IgD-negative memory B cell (primary cell): ENCODE measurements at regions not wholly inside any gene's neighbourhood (a gene's known extent, or its start where the extent isn't known, plus 50 kb on each side); places are given as distances from the start of the nearest gene placed in this dataset.

Experiments
- H3K27ac Mint-ChIP-seq, 3 donors: one replicate each; pipeline ENCODE4 v1.8.0; 2020 to 2022; ENCODE audit warnings: mild to moderate bottlenecking in 3 of 3, mixed read lengths in 3 of 3, moderate library complexity in 1 of 3
- H3K27me3 Mint-ChIP-seq: one replicate; pipeline ENCODE4 v1.8.0; 2021; ENCODE audit warnings: mixed read lengths
- H3K36me3 Mint-ChIP-seq: one replicate; pipeline ENCODE4 v1.8.0; 2020; ENCODE audit warnings: mild to moderate bottlenecking, mixed read lengths
- H3K4me1 Mint-ChIP-seq, 3 donors: one replicate each; pipeline ENCODE4 v1.8.0; 2020 to 2022; ENCODE audit warnings: mixed read lengths in 3 of 3, mild to moderate bottlenecking in 1 of 3
- H3K4me3 Mint-ChIP-seq, 4 donors: one replicate each; pipeline ENCODE4 v1.8.0; 2020 to 2022; ENCODE audit warnings: mild to moderate bottlenecking in 4 of 4, mixed read lengths in 4 of 4, moderate library complexity in 3 of 4
- H3K9me3 Mint-ChIP-seq, 3 donors: one replicate each; pipeline ENCODE4 v1.8.0; 2020 to 2021; ENCODE audit warnings: mixed read lengths in 3 of 3, mild to moderate bottlenecking in 1 of 3

- peaks cover 0 to 2% (median 0%) of the 10 kb centered on the region in 3 donors for H3K4me1 Mint-ChIP-seq
- no peak overlapping the region for H3K4me3 Mint-ChIP-seq
- H3K27me3 Mint-ChIP-seq: no peaks in the 10 kb centered on the region
- peaks cover 0 to 7% (median 3%) of the 10 kb centered on the region in 3 donors for H3K9me3 Mint-ChIP-seq
- H3K27ac Mint-ChIP-seq: no peak overlapping the region
- peaks cover 4% of the 10 kb centered on the region for H3K36me3 Mint-ChIP-seq
These were observed 166.1 kb upstream of the SERP2 start for GRCh38 chr13:44207476-44207875.

GRCh38 chr13:44210525-44210924 is 163.1 kb upstream of the SERP2 start:
- peaks cover 4% of the 10 kb centered on the region for H3K36me3 Mint-ChIP-seq
- peaks cover 0 to 7% (median 3%) of the 10 kb centered on the region in 3 donors for H3K9me3 Mint-ChIP-seq
- no peaks in the 10 kb centered on the region for H3K4me1 Mint-ChIP-seq
- H3K4me3 Mint-ChIP-seq: no peak overlapping the region
- H3K27me3 Mint-ChIP-seq: no peaks in the 10 kb centered on the region
- peak overlapping the region in 1 of 3 donors; percentile 17 for H3K27ac Mint-ChIP-seq

GRCh38 chr13:44211286-44211685 is 162.3 kb upstream of the SERP2 start:
- Mint-ChIP-seq H3K4me3 (no peak overlapping the region), H3K27me3 (no peaks in the 10 kb centered on the region), H3K27ac (no peak overlapping the region), H3K4me1 (no peaks in the 10 kb centered on the region), H3K9me3 (peaks cover 0 to 7% (median 2%) of the 10 kb centered on the region in 3 donors), H3K36me3 (peaks cover 4% of the 10 kb centered on the region)

- no peak overlapping the region for H3K27ac Mint-ChIP-seq
- no peaks in the 10 kb centered on the region for H3K27me3 Mint-ChIP-seq
- peaks cover 0 to 7% (median 2%) of the 10 kb centered on the region in 3 donors for H3K9me3 Mint-ChIP-seq
- no peak overlapping the region for H3K4me3 Mint-ChIP-seq
- no peaks in the 10 kb centered on the region for H3K4me1 Mint-ChIP-seq
- H3K36me3 Mint-ChIP-seq: peaks cover 4% of the 10 kb centered on the region
These were observed 161.8 kb upstream of the SERP2 start for GRCh38 chr13:44211704-44212346.

GRCh38 chr13:44212633-44213396 is 160.8 kb upstream of the SERP2 start:
- H3K4me3 Mint-ChIP-seq: no peak overlapping the region
- no peak overlapping the region for H3K27ac Mint-ChIP-seq
- H3K36me3 Mint-ChIP-seq: peaks cover 4% of the 10 kb centered on the region
- H3K27me3 Mint-ChIP-seq: no peaks in the 10 kb centered on the region
- H3K4me1 Mint-ChIP-seq: no peaks in the 10 kb centered on the region
- peaks cover 0 to 3% (median 2%) of the 10 kb centered on the region in 3 donors for H3K9me3 Mint-ChIP-seq

GRCh38 chr13:44218501-44219240 is 155.0 kb upstream of the SERP2 start:
- Mint-ChIP-seq H3K9me3 (peaks cover 0 to 2% (median 0%) of the 10 kb centered on the region in 3 donors), H3K36me3 (no peaks in the 10 kb centered on the region), H3K4me3 (no peak overlapping the region), H3K4me1 (no peaks in the 10 kb centered on the region), H3K27me3 (peaks cover 1% of the 10 kb centered on the region), H3K27ac (no peak overlapping the region)

GRCh38 chr13:44219577-44220548 is 153.8 kb upstream of the SERP2 start:
- H3K4me1 Mint-ChIP-seq: no peaks in the 10 kb centered on the region
- H3K36me3 Mint-ChIP-seq: no peaks in the 10 kb centered on the region
- peaks cover 1% of the 10 kb centered on the region for H3K27me3 Mint-ChIP-seq
- no peak overlapping the region for H3K4me3 Mint-ChIP-seq
- peak overlapping the region in 1 of 3 donors; percentile 60 for H3K27ac Mint-ChIP-seq
- H3K9me3 Mint-ChIP-seq: peaks cover 0 to 2% (median 0%) of the 10 kb centered on the region in 3 donors

- Mint-ChIP-seq H3K36me3 (peaks cover 2% of the 10 kb centered on the region), H3K4me1 (no peaks in the 10 kb centered on the region), H3K9me3 (peaks cover 0 to 2% (median 0%) of the 10 kb centered on the region in 3 donors), H3K4me3 (no peak overlapping the region), H3K27ac (peak overlapping the region in 1 of 3 donors; percentile 60), H3K27me3 (peaks cover 1% of the 10 kb centered on the region)
These were observed 152.7 kb upstream of the SERP2 start for GRCh38 chr13:44220948-44221347.

- Mint-ChIP-seq H3K27ac (no peak overlapping the region), H3K4me3 (no peak overlapping the region), H3K27me3 (peaks cover 1% of the 10 kb centered on the region), H3K36me3 (peaks cover 2% of the 10 kb centered on the region), H3K4me1 (no peaks in the 10 kb centered on the region), H3K9me3 (no peaks in the 10 kb centered on the region)
These were observed 152.0 kb upstream of the SERP2 start for GRCh38 chr13:44221657-44222056.

- Mint-ChIP-seq H3K9me3 (no peaks in the 10 kb centered on the region), H3K4me3 (no peak overlapping the region), H3K36me3 (peaks cover 2% of the 10 kb centered on the region), H3K4me1 (no peaks in the 10 kb centered on the region), H3K27ac (no peak overlapping the region), H3K27me3 (peaks cover 1% of the 10 kb centered on the region)
These were observed 149.7 kb upstream of the SERP2 start for GRCh38 chr13:44223770-44224444.

GRCh38 chr13:44224450-44225149 is 149.0 kb upstream of the SERP2 start:
- Mint-ChIP-seq H3K27me3 (no peaks in the 10 kb centered on the region), H3K9me3 (no peaks in the 10 kb centered on the region), H3K36me3 (peaks cover 2% of the 10 kb centered on the region), H3K4me1 (no peaks in the 10 kb centered on the region), H3K4me3 (no peak overlapping the region), H3K27ac (no peak overlapping the region)

- Mint-ChIP-seq H3K36me3 (peaks cover 3% of the 10 kb centered on the region), H3K27ac (no peak overlapping the region), H3K4me3 (no peak overlapping the region)
These were observed 144.1 kb upstream of the SERP2 start for GRCh38 chr13:44229371-44230030.

GRCh38 chr13:44230071-44230470 is 143.6 kb upstream of the SERP2 start:
- H3K4me1 Mint-ChIP-seq: no peaks in the 10 kb centered on the region
- H3K27ac Mint-ChIP-seq: no peak overlapping the region
- H3K4me3 Mint-ChIP-seq: no peak overlapping the region
- peaks cover 12% of the 10 kb centered on the region for H3K27me3 Mint-ChIP-seq
- no peaks in the 10 kb centered on the region for H3K9me3 Mint-ChIP-seq
- H3K36me3 Mint-ChIP-seq: peaks cover 3% of the 10 kb centered on the region

More at GRCh38 chr13:44229371-44230030, 144.1 kb upstream of the SERP2 start:
- H3K4me1 Mint-ChIP-seq: no peaks in the 10 kb centered on the region
- peaks cover 12% of the 10 kb centered on the region for H3K27me3 Mint-ChIP-seq
- H3K9me3 Mint-ChIP-seq: no peaks in the 10 kb centered on the region
